ENCODE measurements at regions not wholly inside any gene's neighbourhood (a gene's known extent, or its start where the extent isn't known, plus 50 kb on each side); places are given as distances from the start of the nearest gene placed in this dataset.

DNA sequence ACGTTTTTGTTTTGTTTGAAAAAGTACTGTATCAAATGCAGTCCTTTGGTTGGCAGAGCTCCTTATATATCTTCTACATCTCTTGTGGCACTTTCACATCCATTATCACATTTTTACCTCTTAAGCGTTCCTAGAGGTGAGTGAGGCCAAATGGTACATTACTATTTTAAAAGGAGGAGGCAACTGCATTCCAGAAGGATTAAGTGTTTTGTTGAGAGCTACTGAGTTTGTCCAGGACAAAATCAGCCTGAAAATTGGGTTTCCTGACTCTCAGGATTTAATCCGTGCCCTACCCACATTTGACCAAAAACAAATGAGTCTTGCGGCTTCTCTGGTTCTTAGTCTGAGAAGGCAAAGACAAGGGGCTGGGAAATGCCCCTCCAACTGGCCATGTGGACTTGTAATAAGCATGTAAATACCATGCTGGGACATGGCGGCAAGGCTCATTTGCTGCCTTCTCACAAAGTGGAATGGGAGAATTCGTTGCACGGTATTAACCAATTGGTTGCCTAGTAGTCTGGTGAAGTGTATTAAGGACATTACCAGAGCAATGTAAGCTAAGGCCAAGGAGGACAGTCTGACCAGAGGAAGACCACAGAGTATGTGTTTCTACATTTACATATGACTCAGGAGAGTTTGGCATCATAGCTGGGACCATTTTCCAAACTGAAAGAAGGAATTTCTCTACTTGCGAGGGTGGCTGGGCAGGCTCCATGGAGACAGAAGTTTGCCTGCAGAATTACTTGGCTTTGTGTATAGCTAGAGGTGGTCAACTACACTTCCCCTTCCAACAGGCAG lies 175.8 kb upstream of the PLXNC1 start:
- no TSS peak for BruUV-seq (replicated peaks)
- DNase-seq (ENCODE audit: unreplicated experiment), result peak; percentile 41
- Mint-ChIP-seq H3K4me3 (ENCODE audit: unreplicated experiment) (peak overlapping the region; percentile 50), H3K27me3 (ENCODE audit: insufficient read depth, unreplicated experiment) (no peaks in the 10 kb centered on the region), H3K36me3 (ENCODE audit: insufficient read depth, unreplicated experiment) (peaks cover 6% of the 10 kb centered on the region), H3K27ac (ENCODE audit: low read depth, unreplicated experiment) (peak overlapping the region; percentile 85), H3K9me3 (ENCODE audit: unreplicated experiment) (peaks cover 4% of the 10 kb centered on the region), H3K4me1 (ENCODE audit: insufficient read depth, unreplicated experiment) (peaks cover 19% of the 10 kb centered on the region)
- intact Hi-C loops (cut with micrococcal nuclease), result loop anchor here (10.0 kb wide), 1 partner anchor 468 kb away; no protein-coding TSS in a partner anchor
- ChIA-PET CTCF (interaction anchor here (0.7 to 1.5 kb wide), 5 partner anchors 10 to 403 kb away, joined by 3 to 6 read pairs (median 3); no protein-coding TSS in a partner anchor), POLR2A (interaction anchor here (1.2 to 1.3 kb wide), 2 partner anchors 9 to 49 kb away, joined by 3 to 5 read pairs; no protein-coding TSS in a partner anchor)
- TF ChIP-seq, protein P1, sequence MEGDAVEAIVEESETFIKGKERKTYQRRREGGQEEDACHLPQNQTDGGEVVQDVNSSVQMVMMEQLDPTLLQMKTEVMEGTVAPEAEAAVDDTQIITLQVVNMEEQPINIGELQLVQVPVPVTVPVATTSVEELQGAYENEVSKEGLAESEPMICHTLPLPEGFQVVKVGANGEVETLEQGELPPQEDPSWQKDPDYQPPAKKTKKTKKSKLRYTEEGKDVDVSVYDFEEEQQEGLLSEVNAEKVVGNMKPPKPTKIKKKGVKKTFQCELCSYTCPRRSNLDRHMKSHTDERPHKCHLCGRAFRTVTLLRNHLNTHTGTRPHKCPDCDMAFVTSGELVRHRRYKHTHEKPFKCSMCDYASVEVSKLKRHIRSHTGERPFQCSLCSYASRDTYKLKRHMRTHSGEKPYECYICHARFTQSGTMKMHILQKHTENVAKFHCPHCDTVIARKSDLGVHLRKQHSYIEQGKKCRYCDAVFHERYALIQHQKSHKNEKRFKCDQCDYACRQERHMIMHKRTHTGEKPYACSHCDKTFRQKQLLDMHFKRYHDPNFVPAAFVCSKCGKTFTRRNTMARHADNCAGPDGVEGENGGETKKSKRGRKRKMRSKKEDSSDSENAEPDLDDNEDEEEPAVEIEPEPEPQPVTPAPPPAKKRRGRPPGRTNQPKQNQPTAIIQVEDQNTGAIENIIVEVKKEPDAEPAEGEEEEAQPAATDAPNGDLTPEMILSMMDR (IDR thresholded peaks at IDR 0.05; ENCODE audit: unreplicated experiment), result no peak

DNA sequence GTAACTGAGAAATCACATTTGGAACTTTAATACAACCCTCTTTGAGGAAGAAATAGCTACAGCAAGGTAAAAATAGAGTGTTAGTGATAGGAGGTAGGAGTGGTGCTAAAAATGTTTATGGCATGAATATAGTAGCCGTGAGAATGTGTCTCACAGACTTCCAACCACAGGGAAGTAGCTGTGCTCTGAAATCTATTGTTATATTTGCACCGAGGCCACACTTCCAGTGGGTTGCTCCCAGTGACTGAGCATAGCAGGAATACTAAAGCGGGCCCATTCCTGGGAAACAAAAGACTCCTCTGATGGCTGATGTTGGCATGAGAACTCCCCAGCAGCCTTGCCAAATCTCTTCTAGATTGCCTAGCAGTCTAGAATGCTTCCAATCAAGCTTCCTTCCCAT lies 174.1 kb upstream of the PLXNC1 start:
- no peak overlapping the region for H3K4me3 Mint-ChIP-seq (ENCODE audit: unreplicated experiment)
- no peak overlapping the region for H3K27ac Mint-ChIP-seq (ENCODE audit: low read depth, unreplicated experiment)
- DNase-seq (ENCODE audit: unreplicated experiment), result no peak
- TF ChIP-seq, protein P1 (IDR thresholded peaks at IDR 0.05; ENCODE audit: unreplicated experiment), result no peak
- peaks cover 7% of the 10 kb centered on the region for H3K9me3 Mint-ChIP-seq (ENCODE audit: unreplicated experiment)
- POLR2A ChIA-PET, result interaction anchor here (0.6 to 1.2 kb wide), 2 partner anchors 10 to 113 kb away, joined by 3 read pairs; no protein-coding TSS in a partner anchor
- BruUV-seq (replicated peaks), result no TSS peak
- peaks cover 33% of the 10 kb centered on the region for H3K4me1 Mint-ChIP-seq (ENCODE audit: insufficient read depth, unreplicated experiment)
- H3K36me3 Mint-ChIP-seq (ENCODE audit: insufficient read depth, unreplicated experiment), result peaks cover 6% of the 10 kb centered on the region
- intact Hi-C loops (cut with micrococcal nuclease), result loop anchor here (10.0 kb wide), 1 partner anchor 469 kb away; no protein-coding TSS in a partner anchor
- CTCF ChIA-PET, result interaction anchor here (1.3 to 1.5 kb wide), 3 partner anchors 8 to 101 kb away, joined by 4 to 6 read pairs (median 4); no protein-coding TSS in a partner anchor
- no peaks in the 10 kb centered on the region for H3K27me3 Mint-ChIP-seq (ENCODE audit: insufficient read depth, unreplicated experiment)

DNA sequence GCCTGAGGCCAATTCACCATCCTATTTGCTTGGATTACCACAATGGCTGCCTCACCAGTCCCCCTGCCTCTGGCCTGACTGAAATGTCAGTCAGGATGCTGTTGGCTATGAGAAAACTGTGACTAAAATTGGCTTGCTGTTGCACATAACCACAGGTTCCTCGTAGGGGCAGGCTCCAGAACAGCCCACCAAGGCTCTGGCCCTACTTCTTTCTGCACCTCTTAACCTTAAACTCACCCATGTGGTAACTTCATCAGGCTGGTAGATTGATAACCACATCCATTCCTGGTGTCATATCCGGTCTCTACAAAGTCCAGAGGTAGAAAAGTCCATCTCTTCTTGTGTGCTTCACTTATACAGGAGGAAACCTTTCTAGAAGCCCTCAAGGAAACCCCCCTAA lies 172.4 kb upstream of the PLXNC1 start:
- intact Hi-C loops (cut with micrococcal nuclease), result loop anchor here (10.0 kb wide), 1 partner anchor 471 kb away; no protein-coding TSS in a partner anchor
- H3K27me3 Mint-ChIP-seq (ENCODE audit: insufficient read depth, unreplicated experiment), result no peaks in the 10 kb centered on the region
- BruUV-seq (replicated peaks), result no TSS peak
- no peak overlapping the region for H3K4me3 Mint-ChIP-seq (ENCODE audit: unreplicated experiment)
- H3K36me3 Mint-ChIP-seq (ENCODE audit: insufficient read depth, unreplicated experiment), result no peaks in the 10 kb centered on the region
- no peak for DNase-seq (ENCODE audit: unreplicated experiment)
- ChIA-PET CTCF (no interaction called here), POLR2A (interaction anchor here (0.6 kb wide), 1 partner anchor 166 kb away, joined by 3 read pairs; no protein-coding TSS in a partner anchor)
- peaks cover 34% of the 10 kb centered on the region for H3K4me1 Mint-ChIP-seq (ENCODE audit: insufficient read depth, unreplicated experiment)
- peaks cover 7% of the 10 kb centered on the region for H3K9me3 Mint-ChIP-seq (ENCODE audit: unreplicated experiment)
- TF ChIP-seq, protein P1 (IDR thresholded peaks at IDR 0.05; ENCODE audit: unreplicated experiment), result no peak
- no peak overlapping the region for H3K27ac Mint-ChIP-seq (ENCODE audit: low read depth, unreplicated experiment)

DNA sequence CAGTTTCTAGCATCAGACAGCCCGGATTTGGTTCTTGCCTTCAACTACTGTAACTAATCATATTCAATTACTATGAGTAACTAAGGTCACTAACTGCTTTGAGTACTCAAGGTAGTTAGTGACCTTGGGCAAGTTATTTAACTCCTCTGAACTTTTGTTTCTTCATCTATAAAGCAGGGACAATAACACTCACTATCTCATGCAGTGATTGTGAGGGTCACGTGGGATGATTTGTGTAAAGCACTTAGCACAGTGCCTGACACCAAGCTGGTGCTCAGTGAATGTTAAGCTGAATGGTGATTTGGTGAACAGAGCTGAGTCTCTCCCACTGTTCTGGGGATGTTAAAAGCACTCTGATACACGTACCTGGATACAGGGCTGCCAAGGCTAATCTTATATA lies 171.3 kb upstream of the PLXNC1 start:
- H3K4me3 Mint-ChIP-seq (ENCODE audit: unreplicated experiment), result no peak overlapping the region
- no peaks in the 10 kb centered on the region for H3K27me3 Mint-ChIP-seq (ENCODE audit: insufficient read depth, unreplicated experiment)
- POLR2A ChIA-PET, result no interaction called here
- H3K36me3 Mint-ChIP-seq (ENCODE audit: insufficient read depth, unreplicated experiment), result no peaks in the 10 kb centered on the region
- H3K4me1 Mint-ChIP-seq (ENCODE audit: insufficient read depth, unreplicated experiment), result peaks cover 36% of the 10 kb centered on the region
- TF ChIP-seq, protein P1 (IDR thresholded peaks at IDR 0.05; ENCODE audit: unreplicated experiment), result no peak
- CTCF ChIA-PET, result interaction anchor here (1.4 to 1.8 kb wide), 3 partner anchors 15 to 210 kb away, joined by 3 to 4 read pairs (median 4); no protein-coding TSS in a partner anchor
- H3K27ac Mint-ChIP-seq (ENCODE audit: low read depth, unreplicated experiment), result no peak overlapping the region
- intact Hi-C loops (cut with micrococcal nuclease), result loop anchor here (10.0 kb wide), 1 partner anchor 472 kb away; no protein-coding TSS in a partner anchor
- DNase-seq (ENCODE audit: unreplicated experiment), result no peak
- H3K9me3 Mint-ChIP-seq (ENCODE audit: unreplicated experiment), result peaks cover 7% of the 10 kb centered on the region
- no TSS peak for BruUV-seq (replicated peaks)

Measured in MCF 10A (cell line).